Transverse colon (tissue), 4 donors: ENCODE measurements at regions not wholly inside any gene's neighbourhood (a gene's known extent, or its start where the extent isn't known, plus 50 kb on each side); places are given as distances from the start of the nearest gene placed in this dataset.

Experiments used
- CTCF ChIP-seq, 5 experiments: fragments of 200-600 bp in 3 of 5; fragments of 450-650 bp in 2 of 5; sonication (generic) in 3 of 5; IDR thresholded peaks; 1 replicate in 2 of 5; 2 replicates in 3 of 5; pipeline ENCODE4 v1.5.1; 2016 to 2017; ENCODE audit warnings: antibody characterized with exemption in 5 of 5, inconsistent platforms in 3 of 5, mild to moderate bottlenecking in 2 of 5, moderate library complexity in 1 of 5
- EP300 ChIP-seq: sonication (generic); formaldehyde crosslinking; IDR thresholded peaks from one replicate; pipeline ENCODE4 v1.6.1; 2017; ENCODE audit warnings: antibody characterized with exemption, low read depth
- POLR2A ChIP-seq: fragments of 450-650 bp; IDR thresholded peaks from one replicate; pipeline ENCODE4 v1.6.1; 2016; ENCODE audit warnings: antibody characterized with exemption, mild to moderate bottlenecking, moderate library complexity
- POLR2AphosphoS5 ChIP-seq, 3 donors: sonication (generic); formaldehyde crosslinking; IDR thresholded peaks; one replicate each; pipeline ENCODE4 v1.6.1; 2016; ENCODE audit warnings: antibody characterized with exemption in 3 of 3

GRCh38 chr1:219773110-219773509 is 155.2 kb downstream of the SLC30A10 start:
- TF ChIP-seq CTCF (IDR thresholded peaks at IDR 0.05): no peak
- no peak for TF ChIP-seq POLR2AphosphoS5 (IDR thresholded peaks at IDR 0.05)
- no peak for TF ChIP-seq POLR2A
- TF ChIP-seq EP300: no peak
